ENCODE measurements at regions not wholly inside any gene's neighbourhood (a gene's known extent, or its start where the extent isn't known, plus 50 kb on each side); places are given as distances from the start of the nearest gene placed in this dataset.

GRCh38 chr15:37586011-37586583 lies 348.3 kb upstream of the TMCO5A start:
- TF ChIP-seq CTCF (IDR thresholded peaks at IDR 0.05) (no peak), POLR2A (IDR thresholded peaks at IDR 0.05) (no peak)
